CD4-positive, alpha-beta T cell treated with Interleukin-4 for 4 hours (primary cell): ENCODE measurements at regions not wholly inside any gene's neighbourhood (a gene's known extent, or its start where the extent isn't known, plus 50 kb on each side); places are given as distances from the start of the nearest gene placed in this dataset.

Experiments
- DNase-seq: peaks from one replicate; pipeline ENCODE4 v3.0.0-alpha.2; 2020

GRCh38 chr20:39853050-39853449 is 836.0 kb downstream of the MAFB start:
- no peak for DNase-seq

GRCh38 chr20:39851459-39851858 is 837.6 kb downstream of the MAFB start:
- DNase-seq: no peak

GRCh38 chr20:39850821-39851330 is 838.2 kb downstream of the MAFB start:
- no peak for DNase-seq

GRCh38 chr20:39850246-39850645 is 838.8 kb downstream of the MAFB start:
- no peak for DNase-seq

GRCh38 chr20:39849664-39850063 is 839.4 kb downstream of the MAFB start:
- no peak for DNase-seq

- no peak for DNase-seq
These were observed 839.9 kb downstream of the MAFB start for GRCh38 chr20:39849171-39849570.

GRCh38 chr20:39839399-39840119 is 849.5 kb downstream of the MAFB start:
- no peak for DNase-seq

GRCh38 chr20:39837561-39837960 is 851.5 kb downstream of the MAFB start:
- DNase-seq: no peak

- no peak for DNase-seq
These were observed 853.8 kb downstream of the MAFB start for GRCh38 chr20:39835130-39835842.

- DNase-seq: no peak
These were observed 858.1 kb downstream of the MAFB start for GRCh38 chr20:39830903-39831302.

- no peak for DNase-seq
These were observed 859.4 kb downstream of the MAFB start for GRCh38 chr20:39829661-39830060.

- no peak for DNase-seq
These were observed 859.8 kb downstream of the MAFB start for GRCh38 chr20:39829256-39829655.

- no peak for DNase-seq
These were observed 863.1 kb downstream of the MAFB start for GRCh38 chr20:39825950-39826349.

- no peak for DNase-seq
These were observed 863.4 kb downstream of the DHX35 start for GRCh38 chr20:39825524-39825923.

- DNase-seq: no peak
These were observed 861.1 kb downstream of the DHX35 start for GRCh38 chr20:39823224-39823623.

- DNase-seq: no peak
These were observed 860.5 kb downstream of the DHX35 start for GRCh38 chr20:39822667-39823066.

- no peak for DNase-seq
These were observed 851.2 kb downstream of the DHX35 start for GRCh38 chr20:39813190-39813829.

- DNase-seq: no peak
These were observed 850.0 kb downstream of the DHX35 start for GRCh38 chr20:39812116-39812515.

- no peak for DNase-seq
These were observed 848.2 kb downstream of the DHX35 start for GRCh38 chr20:39810309-39810708.

GRCh38 chr20:39808613-39809012 is 846.5 kb downstream of the DHX35 start:
- DNase-seq: no peak

GRCh38 chr20:39800548-39800947 is 838.4 kb downstream of the DHX35 start:
- no peak for DNase-seq

GRCh38 chr20:39800111-39800510 is 838.0 kb downstream of the DHX35 start:
- no peak for DNase-seq

- no peak for DNase-seq
These were observed 837.3 kb downstream of the DHX35 start for GRCh38 chr20:39799366-39799965.
